ENCODE measurements at regions not wholly inside any gene's neighbourhood (a gene's known extent, or its start where the extent isn't known, plus 50 kb on each side); places are given as distances from the start of the nearest gene placed in this dataset.

GRCh38 chr3:147799601-147800000, 390.4 kb downstream of the ZIC1 start:
- Histone ChIP-seq H3K4me3 (no peak overlapping the region), H3K36me3 (ENCODE audit: insufficient read depth) (no peaks in the 10 kb centered on the region), H3K27me3 (ENCODE audit: insufficient read depth) (no peaks in the 10 kb centered on the region), H3F3A (replicated peaks; ENCODE audit: low read depth) (no peaks in the 10 kb centered on the region), H3K27ac (ENCODE audit: low read depth) (no peak overlapping the region), H3K79me2 (replicated peaks; ENCODE audit: insufficient read depth) (no peaks in the 10 kb centered on the region), H4K20me1 (replicated peaks; ENCODE audit: insufficient read depth) (no peaks in the 10 kb centered on the region), H3K4me1 (ENCODE audit: insufficient read depth) (no peaks in the 10 kb centered on the region), H2AFZ (no peak overlapping the region), H3K4me2 (no peak overlapping the region), H3K9me2 (ENCODE audit: insufficient read depth) (no peaks in the 10 kb centered on the region)
- no peak for ATAC-seq
- H3K4me3 Mint-ChIP-seq = no peak overlapping the region
- no peaks in the 10 kb centered on the region for H3K27me3 Mint-ChIP-seq (ENCODE audit: insufficient read depth, low read depth, poor library complexity)
- H3K9me3 Mint-ChIP-seq = no peaks in the 10 kb centered on the region
- H3K4me1 Mint-ChIP-seq = no peaks in the 10 kb centered on the region
- H3K27ac Mint-ChIP-seq = no peak overlapping the region
- TF ChIP-seq NANOG (IDR thresholded peaks at IDR 0.05; ENCODE audit: borderline replicate concordance) (no peak), EZH2phosphoT487 (IDR thresholded peaks at IDR 0.05; ENCODE audit: unreplicated experiment) (no peak), POLR2AphosphoS5 (IDR thresholded peaks at IDR 0.05; ENCODE audit: low read depth) (no peak), STAT1 (IDR thresholded peaks at IDR 0.05; ENCODE audit: unreplicated experiment) (no peak), JUNB (IDR thresholded peaks at IDR 0.05; ENCODE audit: unreplicated experiment) (no peak), EZH2 (IDR thresholded peaks at IDR 0.05; ENCODE audit: low read depth, unreplicated experiment) (no peak), CTCF (conservative IDR thresholded peaks at IDR 0.05; ENCODE audit: low read depth in 2 of 2) (no peak), ZNF114 (CRISPR knock-in tag; IDR thresholded peaks at IDR 0.05) (no peak), ZNF331 (CRISPR knock-in tag; IDR thresholded peaks at IDR 0.05; ENCODE audit: low read depth) (no peak)
- TF ChIP-seq, protein P1, sequence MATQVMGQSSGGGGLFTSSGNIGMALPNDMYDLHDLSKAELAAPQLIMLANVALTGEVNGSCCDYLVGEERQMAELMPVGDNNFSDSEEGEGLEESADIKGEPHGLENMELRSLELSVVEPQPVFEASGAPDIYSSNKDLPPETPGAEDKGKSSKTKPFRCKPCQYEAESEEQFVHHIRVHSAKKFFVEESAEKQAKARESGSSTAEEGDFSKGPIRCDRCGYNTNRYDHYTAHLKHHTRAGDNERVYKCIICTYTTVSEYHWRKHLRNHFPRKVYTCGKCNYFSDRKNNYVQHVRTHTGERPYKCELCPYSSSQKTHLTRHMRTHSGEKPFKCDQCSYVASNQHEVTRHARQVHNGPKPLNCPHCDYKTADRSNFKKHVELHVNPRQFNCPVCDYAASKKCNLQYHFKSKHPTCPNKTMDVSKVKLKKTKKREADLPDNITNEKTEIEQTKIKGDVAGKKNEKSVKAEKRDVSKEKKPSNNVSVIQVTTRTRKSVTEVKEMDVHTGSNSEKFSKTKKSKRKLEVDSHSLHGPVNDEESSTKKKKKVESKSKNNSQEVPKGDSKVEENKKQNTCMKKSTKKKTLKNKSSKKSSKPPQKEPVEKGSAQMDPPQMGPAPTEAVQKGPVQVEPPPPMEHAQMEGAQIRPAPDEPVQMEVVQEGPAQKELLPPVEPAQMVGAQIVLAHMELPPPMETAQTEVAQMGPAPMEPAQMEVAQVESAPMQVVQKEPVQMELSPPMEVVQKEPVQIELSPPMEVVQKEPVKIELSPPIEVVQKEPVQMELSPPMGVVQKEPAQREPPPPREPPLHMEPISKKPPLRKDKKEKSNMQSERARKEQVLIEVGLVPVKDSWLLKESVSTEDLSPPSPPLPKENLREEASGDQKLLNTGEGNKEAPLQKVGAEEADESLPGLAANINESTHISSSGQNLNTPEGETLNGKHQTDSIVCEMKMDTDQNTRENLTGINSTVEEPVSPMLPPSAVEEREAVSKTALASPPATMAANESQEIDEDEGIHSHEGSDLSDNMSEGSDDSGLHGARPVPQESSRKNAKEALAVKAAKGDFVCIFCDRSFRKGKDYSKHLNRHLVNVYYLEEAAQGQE (IDR thresholded peaks at IDR 0.05; ENCODE audit: unreplicated experiment) = no peak
- no peaks in the 10 kb centered on the region for H3K36me3 Mint-ChIP-seq (ENCODE audit: low read depth)
- DNase-seq (ENCODE audit: low spot score) = no peak

DNA sequence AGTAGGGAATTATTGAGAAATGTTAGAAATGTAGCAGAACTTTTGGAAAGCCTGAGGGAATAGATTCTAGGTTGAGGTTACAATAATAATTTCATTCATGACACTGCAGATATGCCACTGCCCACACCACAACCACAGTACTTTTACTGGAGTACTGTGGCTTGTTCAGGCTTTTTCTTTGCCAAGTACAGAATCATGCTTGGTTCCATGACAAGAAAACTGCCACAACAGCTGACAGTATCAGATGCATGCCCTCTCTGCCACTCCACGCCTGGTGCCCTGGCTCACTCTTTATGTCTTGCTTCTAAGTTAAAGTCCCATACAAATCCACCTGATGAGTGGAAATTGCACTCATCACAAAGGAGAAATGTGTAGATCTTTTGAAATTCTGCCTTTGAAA, 398.6 kb downstream of the ZIC1 start:
- no peaks in the 10 kb centered on the region for H3K27me3 ChIP-seq (ENCODE audit: insufficient read depth)
- H3K27ac Mint-ChIP-seq = no peak overlapping the region
- DNase-seq (ENCODE audit: low spot score) (no peak), ATAC-seq (no peak)
- no peak overlapping the region for H3K4me2 ChIP-seq
- H3K9me2 ChIP-seq (ENCODE audit: insufficient read depth) = no peaks in the 10 kb centered on the region
- H3K9me3 Mint-ChIP-seq = no peaks in the 10 kb centered on the region
- H3K36me3 Mint-ChIP-seq (ENCODE audit: low read depth) = no peaks in the 10 kb centered on the region
- peaks cover 4% of the 10 kb centered on the region; the same call in 1 of the 3 replicates for H3K4me1 Mint-ChIP-seq
- no peaks in the 10 kb centered on the region for H3K79me2 ChIP-seq (replicated peaks; ENCODE audit: insufficient read depth)
- H3F3A ChIP-seq (replicated peaks; ENCODE audit: low read depth) = no peaks in the 10 kb centered on the region
- H3K27ac ChIP-seq (ENCODE audit: low read depth) = no peak overlapping the region
- no peaks in the 10 kb centered on the region for H3K27me3 Mint-ChIP-seq (ENCODE audit: insufficient read depth, low read depth, poor library complexity)
- TF ChIP-seq ZNF114 (CRISPR knock-in tag; IDR thresholded peaks at IDR 0.05) (no peak), CREB1 (CRISPR knock-in tag; IDR thresholded peaks at IDR 0.05; ENCODE audit: low read depth) (no peak), CTCF (conservative IDR thresholded peaks at IDR 0.05; ENCODE audit: low read depth in 2 of 2) (no peak), NANOG (IDR thresholded peaks at IDR 0.05; ENCODE audit: borderline replicate concordance) (no peak)
- no peak overlapping the region for H3K4me3 ChIP-seq
- no peaks in the 10 kb centered on the region for H4K20me1 ChIP-seq (replicated peaks; ENCODE audit: insufficient read depth)
- no peak overlapping the region for H2AFZ ChIP-seq
- H3K4me3 Mint-ChIP-seq = no peak overlapping the region
- no peaks in the 10 kb centered on the region for H3K36me3 ChIP-seq (ENCODE audit: insufficient read depth)
- H3K4me1 ChIP-seq (ENCODE audit: insufficient read depth) = no peaks in the 10 kb centered on the region

Measured in GM23338 (cell line).